Prostate gland (tissue), 2 donors: ENCODE measurements at regions not wholly inside any gene's neighbourhood (a gene's known extent, or its start where the extent isn't known, plus 50 kb on each side); places are given as distances from the start of the nearest gene placed in this dataset.

ENCODE experiments used
- DNase-seq: peaks from one replicate; pipeline ENCODE4 v3.0.0-alpha.2; 2019; ENCODE audit warnings: low spot score
- H3K27ac ChIP-seq, 2 donors: fragments of 200-600 bp; sonication (generic); 2 replicates each; pipeline ENCODE4 v1.5.1; 2017 to 2019
- H3K27me3 ChIP-seq: fragments of 200-600 bp; sonication (generic); replicated peaks from 2 replicates; pipeline ENCODE4 v1.5.1; 2019; ENCODE audit not compliant: insufficient read depth
- H3K36me3 ChIP-seq, 2 donors: fragments of 200-600 bp; sonication (generic); 1 replicate in 1 of 2; 2 replicates in 1 of 2; pipeline versions ENCODE4 v1.5.1 to v1.8.1; 2017 to 2019
- H3K4me1 ChIP-seq: fragments of 200-600 bp; sonication (generic); replicated peaks from 2 replicates; pipeline ENCODE4 v1.5.1; 2019
- H3K4me3 ChIP-seq, 2 donors: fragments of 200-600 bp; sonication (generic); 2 replicates each; pipeline ENCODE4 v1.5.1; 2017 to 2019
- H3K9me3 ChIP-seq: fragments of 200-600 bp; sonication (generic); 2 replicates; pipeline ENCODE4 v1.5.1; 2017
- POLR2A ChIP-seq: fragments of 450-650 bp; IDR thresholded peaks from one replicate; pipeline ENCODE4 v1.6.1; 2016; ENCODE audit warnings: antibody characterized with exemption, mild to moderate bottlenecking
- POLR2AphosphoS5 ChIP-seq: sonication (generic); formaldehyde crosslinking; IDR thresholded peaks from one replicate; pipeline ENCODE4 v1.6.1; 2017; ENCODE audit warnings: antibody characterized with exemption
- WGBS: methylation state at CpG from one replicate; pipeline ENCODE4 v1.1.5; 2018; 5-methylcytosine and 5-hydroxymethylcytosine counted together
- intact Hi-C: fragments of 100-400 bp; cut with DNase I; formaldehyde crosslinking; loops from one replicate; pipeline ENCODE4 v1.14.2; 2022
- TF ChIP-seq, protein P1 (sequence below), 4 experiments: fragments of 200-600 bp in 2 of 4; fragments of 450-650 bp in 2 of 4; sonication (generic) in 2 of 4; IDR thresholded peaks; 1 replicate in 3 of 4; 2 replicates in 1 of 4; pipeline ENCODE4 v1.5.1; 2016 to 2019; ENCODE audit warnings: antibody characterized with exemption in 4 of 4, mild to moderate bottlenecking in 2 of 4, moderate library complexity in 2 of 4

DNA sequence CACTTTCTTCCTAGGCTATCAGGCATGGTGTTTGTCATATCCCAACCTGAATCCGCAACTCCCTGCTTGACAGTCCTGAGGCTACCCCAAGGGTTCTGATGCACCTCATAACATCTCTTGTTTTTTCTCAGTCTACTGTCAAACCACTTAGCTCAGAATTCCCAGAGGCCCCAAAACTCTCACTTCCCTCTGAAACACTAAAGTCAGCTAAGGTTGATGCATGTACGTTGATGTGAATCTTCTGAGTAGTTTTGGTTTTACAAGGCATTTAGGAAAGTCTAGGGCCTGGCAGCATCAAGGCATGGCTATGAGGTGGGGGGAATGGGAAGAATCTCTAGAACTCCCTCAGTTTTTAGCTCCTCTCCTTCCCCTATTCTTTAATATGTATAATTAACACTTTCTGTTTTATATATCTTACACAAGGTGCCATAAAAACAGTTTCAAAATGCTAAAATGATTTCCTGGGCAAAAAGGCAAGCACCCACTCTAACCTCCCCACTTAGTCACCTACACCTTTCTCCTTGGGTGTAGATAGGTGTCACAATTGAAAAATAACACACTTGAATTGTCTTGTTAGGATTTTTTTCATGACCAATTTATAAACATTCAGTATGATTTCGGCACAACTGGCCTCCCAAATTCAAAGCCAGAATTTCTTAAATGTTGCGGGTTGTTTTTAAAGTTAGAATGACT is 71.4 kb upstream of the TANK start:
- no peak overlapping the region for H3K27ac ChIP-seq
- no peaks in the 10 kb centered on the region for H3K27me3 ChIP-seq
- intact Hi-C loops: no loop called here
- WGBS: 95% methylated on average over 4 of the region's 4 CpGs
- TF ChIP-seq, protein P1, sequence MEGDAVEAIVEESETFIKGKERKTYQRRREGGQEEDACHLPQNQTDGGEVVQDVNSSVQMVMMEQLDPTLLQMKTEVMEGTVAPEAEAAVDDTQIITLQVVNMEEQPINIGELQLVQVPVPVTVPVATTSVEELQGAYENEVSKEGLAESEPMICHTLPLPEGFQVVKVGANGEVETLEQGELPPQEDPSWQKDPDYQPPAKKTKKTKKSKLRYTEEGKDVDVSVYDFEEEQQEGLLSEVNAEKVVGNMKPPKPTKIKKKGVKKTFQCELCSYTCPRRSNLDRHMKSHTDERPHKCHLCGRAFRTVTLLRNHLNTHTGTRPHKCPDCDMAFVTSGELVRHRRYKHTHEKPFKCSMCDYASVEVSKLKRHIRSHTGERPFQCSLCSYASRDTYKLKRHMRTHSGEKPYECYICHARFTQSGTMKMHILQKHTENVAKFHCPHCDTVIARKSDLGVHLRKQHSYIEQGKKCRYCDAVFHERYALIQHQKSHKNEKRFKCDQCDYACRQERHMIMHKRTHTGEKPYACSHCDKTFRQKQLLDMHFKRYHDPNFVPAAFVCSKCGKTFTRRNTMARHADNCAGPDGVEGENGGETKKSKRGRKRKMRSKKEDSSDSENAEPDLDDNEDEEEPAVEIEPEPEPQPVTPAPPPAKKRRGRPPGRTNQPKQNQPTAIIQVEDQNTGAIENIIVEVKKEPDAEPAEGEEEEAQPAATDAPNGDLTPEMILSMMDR (IDR thresholded peaks at IDR 0.05): no peak
- TF ChIP-seq POLR2AphosphoS5 (no peak), POLR2A (no peak)
- no peak overlapping the region for H3K4me3 ChIP-seq
- DNase-seq: no peak
- no peaks in the 10 kb centered on the region for H3K36me3 ChIP-seq
- H3K4me1 ChIP-seq: no peaks in the 10 kb centered on the region
- H3K9me3 ChIP-seq: no peaks in the 10 kb centered on the region

DNA sequence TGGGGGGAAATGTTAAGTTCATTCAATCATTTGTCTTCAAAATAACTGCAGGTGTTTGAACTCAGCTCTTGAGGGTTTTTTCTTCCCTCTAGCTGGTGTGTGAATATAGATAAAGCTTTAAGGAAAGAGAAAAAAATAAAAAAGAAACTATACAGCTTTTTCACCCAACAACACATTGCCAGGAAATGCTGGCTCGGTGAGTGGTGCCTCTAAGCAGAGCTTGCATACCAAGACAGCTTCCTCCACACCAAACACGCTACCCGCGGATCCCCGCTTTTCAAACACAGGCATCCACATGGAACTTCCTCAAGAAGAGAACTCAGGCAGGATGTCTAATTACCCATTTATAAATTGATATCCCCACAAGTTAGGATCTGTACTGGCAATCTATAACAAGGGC is 69.8 kb upstream of the TANK start:
- DNase-seq: no peak
- 70% methylated on average over 5 of the region's 5 CpGs for WGBS
- Histone ChIP-seq H3K9me3 (no peaks in the 10 kb centered on the region), H3K27ac (no peak overlapping the region), H3K27me3 (no peaks in the 10 kb centered on the region), H3K4me1 (no peaks in the 10 kb centered on the region), H3K4me3 (no peak overlapping the region), H3K36me3 (no peaks in the 10 kb centered on the region)
- intact Hi-C loops: no loop called here
- TF ChIP-seq, protein P1 (IDR thresholded peaks at IDR 0.05): no peak
- TF ChIP-seq POLR2A (no peak), POLR2AphosphoS5 (no peak)

DNA sequence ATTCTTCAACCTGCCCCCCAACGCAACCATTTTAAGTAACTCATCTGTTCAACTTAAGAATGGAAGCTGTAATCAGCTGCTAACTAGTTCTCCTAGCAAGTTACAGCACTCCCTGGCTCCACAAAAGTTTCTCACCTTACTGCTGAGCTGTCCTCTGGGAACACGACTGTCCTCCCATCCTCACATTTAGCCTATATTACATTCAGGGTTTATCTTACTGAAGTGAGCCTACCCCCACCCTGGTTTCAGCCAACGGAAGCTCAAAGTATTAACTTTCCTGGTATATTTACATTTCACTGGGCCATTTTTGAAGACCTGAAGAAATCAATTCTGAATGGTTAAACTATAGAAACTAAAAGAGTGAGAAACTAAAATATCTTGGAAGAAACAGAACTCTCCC is 64.9 kb upstream of the TANK start:
- TF ChIP-seq POLR2AphosphoS5 (no peak), POLR2A (no peak)
- TF ChIP-seq, protein P1 (IDR thresholded peaks at IDR 0.05): no peak
- intact Hi-C loops: no loop called here

DNA sequence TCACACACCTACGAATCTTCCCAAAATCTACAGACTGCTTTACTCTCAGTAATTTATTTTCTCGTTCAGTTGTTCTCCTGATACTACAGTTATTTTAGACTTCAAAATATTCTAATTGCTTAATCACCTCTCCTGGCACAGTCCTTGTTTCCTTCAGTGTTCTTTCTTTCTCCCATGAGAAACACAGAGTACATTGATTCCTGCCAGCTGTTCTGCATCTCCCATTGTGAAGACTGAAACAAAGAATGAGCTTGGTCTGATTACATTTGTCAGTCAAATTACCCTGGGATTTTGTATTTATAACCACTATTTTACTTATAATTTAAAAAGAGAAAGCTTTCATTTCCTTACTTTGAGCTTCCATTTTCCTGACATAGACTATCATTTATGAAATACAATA is 63.9 kb upstream of the TANK start:
- no peak for DNase-seq
- intact Hi-C loops: no loop called here
- H3K9me3 ChIP-seq: no peaks in the 10 kb centered on the region
- WGBS: 17% methylated on average over 2 of the region's 2 CpGs
- TF ChIP-seq POLR2AphosphoS5 (no peak), POLR2A (no peak)
- TF ChIP-seq, protein P1 (IDR thresholded peaks at IDR 0.05): no peak
- no peak overlapping the region for H3K4me3 ChIP-seq
- H3K4me1 ChIP-seq: no peaks in the 10 kb centered on the region
- no peaks in the 10 kb centered on the region for H3K27me3 ChIP-seq
- H3K36me3 ChIP-seq: no peaks in the 10 kb centered on the region
- H3K27ac ChIP-seq: no peak overlapping the region

More for the DNA sequence above, 64.9 kb upstream of the TANK start:
- no peaks in the 10 kb centered on the region for H3K36me3 ChIP-seq
- H3K9me3 ChIP-seq: no peaks in the 10 kb centered on the region
- no peak for DNase-seq
- H3K4me1 ChIP-seq: no peaks in the 10 kb centered on the region
- WGBS: 80% methylated on average over 3 of the region's 3 CpGs
- no peak overlapping the region for H3K27ac ChIP-seq
- no peak overlapping the region for H3K4me3 ChIP-seq
- no peaks in the 10 kb centered on the region for H3K27me3 ChIP-seq

DNA sequence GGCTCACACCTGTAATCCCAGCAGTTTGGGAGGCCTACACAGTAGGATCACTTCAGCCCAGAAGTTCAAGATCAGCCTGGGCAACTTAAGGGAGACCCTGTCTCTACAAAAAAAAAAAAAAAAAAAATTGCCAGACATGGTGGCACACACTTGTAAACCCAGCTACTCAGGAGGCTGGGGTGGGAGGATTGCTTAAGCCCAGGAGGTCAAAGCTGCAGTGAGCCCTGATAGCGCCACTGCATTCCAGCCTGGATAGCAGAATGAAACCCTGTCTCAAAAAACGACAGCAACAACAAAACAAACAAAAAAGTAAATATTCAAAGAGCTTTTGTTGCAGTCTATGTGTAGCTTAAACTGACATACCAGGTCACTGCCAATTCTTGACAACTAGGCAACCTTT is 63.1 kb upstream of the TANK start:
- no peaks in the 10 kb centered on the region for H3K27me3 ChIP-seq
- H3K27ac ChIP-seq: no peak overlapping the region
- H3K9me3 ChIP-seq: no peaks in the 10 kb centered on the region
- no peak overlapping the region for H3K4me3 ChIP-seq
- intact Hi-C loops: no loop called here
- WGBS: 77% methylated on average over 2 of the region's 2 CpGs
- no peak for DNase-seq
- H3K36me3 ChIP-seq: no peaks in the 10 kb centered on the region
- H3K4me1 ChIP-seq: no peaks in the 10 kb centered on the region
- TF ChIP-seq POLR2A (no peak), POLR2AphosphoS5 (no peak)
- TF ChIP-seq, protein P1 (IDR thresholded peaks at IDR 0.05): no peak
